Stomach (tissue), 4 donors: ENCODE measurements at regions not wholly inside any gene's neighbourhood (a gene's known extent, or its start where the extent isn't known, plus 50 kb on each side); places are given as distances from the start of the nearest gene placed in this dataset.

Experiments used
- CTCF ChIP-seq, 7 experiments: fragments of 450-650 bp in 4 of 7; fragments of 200-600 bp in 3 of 7; sonication (generic) in 3 of 7; IDR thresholded peaks; one replicate each; pipeline ENCODE4 v1.5.1; 2016 to 2019; ENCODE audit warnings: antibody characterized with exemption in 7 of 7, control low read depth in 2 of 7, mild to moderate bottlenecking in 1 of 7
- POLR2AphosphoS5 ChIP-seq, 3 donors: sonication (generic); formaldehyde crosslinking; IDR thresholded peaks; one replicate each; pipeline ENCODE4 v1.6.1; 2016; ENCODE audit warnings: antibody characterized with exemption in 3 of 3

- TF ChIP-seq CTCF (IDR thresholded peaks at IDR 0.05): no peak
- TF ChIP-seq POLR2AphosphoS5 (IDR thresholded peaks at IDR 0.05): no peak
Measured at GRCh38 chr12:4059898-4060568, 186.8 kb upstream of the PARP11 start.
